Keratinocyte (primary cell): ENCODE measurements at regions not wholly inside any gene's neighbourhood (a gene's known extent, or its start where the extent isn't known, plus 50 kb on each side); places are given as distances from the start of the nearest gene placed in this dataset.
"Not testable (repeated sequence)": the region's sequence is repeated elsewhere in the genome, so short reads cannot be mapped to it uniquely, and the experiment has no call there.

Experiments used
- DNase-seq: peaks from one replicate; pipeline ENCODE4 v3.0.0-alpha.2; 2011; ENCODE audit warnings: low read depth, missing footprints, low spot score
- FAIRE-seq: peaks from 2 replicates; lab custom pipeline; 2011; peaks lifted over from hg19 to GRCh38; lab: Jason Lieb, UNC
- H2AFZ ChIP-seq: 2 replicates; pipeline ENCODE4 v1.6.0; 2012; ENCODE audit warnings: low read length, control low read depth, inconsistent platforms; ENCODE audit not compliant: control insufficient read depth
- H3K27ac ChIP-seq: 2 replicates; pipeline ENCODE4 v1.5.1; 2011; ENCODE audit warnings: low read length; ENCODE audit not compliant: control insufficient read depth, insufficient read depth
- H3K27me3 ChIP-seq: 3 replicates; pipeline ENCODE4 v1.6.0; 2011; ENCODE audit warnings: low read length; ENCODE audit not compliant: control insufficient read depth, insufficient read depth; ENCODE audit errors: extremely low read depth
- H3K36me3 ChIP-seq, 2 experiments: 2 replicates in 1 of 2; 3 replicates in 1 of 2; pipeline ENCODE4 v1.5.1; 2011; ENCODE audit warnings: low read length in 2 of 2, mild to moderate bottlenecking in 1 of 2; ENCODE audit not compliant: control insufficient read depth in 2 of 2, insufficient read depth in 2 of 2; ENCODE audit errors: extremely low read depth in 1 of 2
- H3K4me1 ChIP-seq: 3 replicates; pipeline ENCODE4 v1.5.1; 2011; ENCODE audit warnings: low read length; ENCODE audit not compliant: control insufficient read depth, insufficient read depth; ENCODE audit errors: extremely low read depth
- H3K4me2 ChIP-seq: 3 replicates; pipeline ENCODE4 v1.6.0; 2011; ENCODE audit warnings: low read depth, low read length; ENCODE audit not compliant: control insufficient read depth, insufficient read depth; ENCODE audit errors: extremely low read depth
- H3K4me3 ChIP-seq, 3 experiments: fragments of 200-600 bp in 1 of 3; sonication (generic) in 1 of 3; 2 replicates in 2 of 3; 3 replicates in 1 of 3; pipeline ENCODE4 v1.5.1; 2011 to 2016; ENCODE audit warnings: low read length in 3 of 3, mild to moderate bottlenecking in 3 of 3, control low read depth in 2 of 3, inconsistent platforms in 1 of 3, low read depth in 1 of 3, mixed read lengths in 1 of 3, mixed run types in 1 of 3, moderate library complexity in 1 of 3; ENCODE audit not compliant: control insufficient read depth in 2 of 3, insufficient read depth in 2 of 3; ENCODE audit errors: extremely low read depth in 1 of 3
- H3K79me2 ChIP-seq: 2 replicates; pipeline ENCODE4 v1.6.0; 2012; ENCODE audit warnings: low read length; ENCODE audit not compliant: control insufficient read depth, insufficient read depth
- H3K9ac ChIP-seq: 3 replicates; pipeline ENCODE4 v1.6.0; 2011; ENCODE audit warnings: low read length; ENCODE audit not compliant: control insufficient read depth, insufficient read depth; ENCODE audit errors: extremely low read depth
- H3K9me1 ChIP-seq: 3 replicates; pipeline ENCODE4 v1.6.0; 2011; ENCODE audit warnings: low read length; ENCODE audit not compliant: control insufficient read depth, insufficient read depth; ENCODE audit errors: extremely low read depth
- H3K9me3 ChIP-seq: 2 replicates; pipeline ENCODE4 v1.5.1; 2012; ENCODE audit warnings: low read depth, low read length; ENCODE audit not compliant: control insufficient read depth
- H4K20me1 ChIP-seq: 3 replicates; pipeline ENCODE4 v1.6.0; 2011; ENCODE audit warnings: low read length; ENCODE audit not compliant: control insufficient read depth, insufficient read depth; ENCODE audit errors: extremely low read depth
- CTCF ChIP-seq, 3 experiments: IDR thresholded peaks in 1 of 3; conservative IDR thresholded peaks in 1 of 3; optimal IDR thresholded peaks in 1 of 3; 2 replicates in 2 of 3; 3 replicates in 1 of 3; pipeline versions ENCODE3 to v1.5.1; 2011; ENCODE audit warnings: low read length in 3 of 3, mild to moderate bottlenecking in 3 of 3, moderate library complexity in 2 of 3, control low read depth in 1 of 3, inconsistent platforms in 1 of 3; ENCODE audit not compliant: insufficient read depth in 2 of 3; ENCODE audit errors: extremely low read depth in 1 of 3
- EZH2 ChIP-seq: IDR thresholded peaks from one replicate; pipeline ENCODE4 v1.6.1; 2012; ENCODE audit warnings: inconsistent platforms, mild to moderate bottlenecking, low read length, moderate library complexity
- dilution Hi-C: fragments of 300-500 bp; cut with MboI; formaldehyde crosslinking; loops from one replicate; pipeline ENCODE4 v1.7.0; 2020; ENCODE audit warnings: low sequenced_read_pairs; ENCODE audit not compliant: extremely low pct_ligation_motif_present

- H2AFZ ChIP-seq: no peak overlapping the region
- H3K9me1 ChIP-seq: no peaks in the 10 kb centered on the region
- DNase-seq (no peak), FAIRE-seq (no peak)
- H3K36me3 ChIP-seq: no peaks in the 10 kb centered on the region
- H3K27me3 ChIP-seq: no peaks in the 10 kb centered on the region
- no peak overlapping the region for H3K9ac ChIP-seq
- no peaks in the 10 kb centered on the region for H4K20me1 ChIP-seq
- no peaks in the 10 kb centered on the region for H3K4me1 ChIP-seq
- H3K79me2 ChIP-seq: no peaks in the 10 kb centered on the region
- H3K27ac ChIP-seq: no peak overlapping the region
- dilution Hi-C loops: no loop called here
- no peak overlapping the region for H3K4me2 ChIP-seq
- TF ChIP-seq EZH2 (no peak), CTCF (optimal IDR thresholded peaks at IDR 0.05 in 1 of 3, IDR thresholded peaks at IDR 0.05 in 1 of 3, conservative IDR thresholded peaks at IDR 0.05 in 1 of 3; ENCODE audit: extremely low read depth in 1 of 3, insufficient read depth in 2 of 3, low read length in 3 of 3) (no peak)
- no peaks in the 10 kb centered on the region for H3K9me3 ChIP-seq
- no peak overlapping the region for H3K4me3 ChIP-seq
These were observed 526.7 kb upstream of the ADAMTS16 start for GRCh38 chr5:4613440-4613839.

- H3K9ac ChIP-seq: no peak overlapping the region
- H3K4me3 ChIP-seq: no peak overlapping the region
- H3K79me2 ChIP-seq: no peaks in the 10 kb centered on the region
- no peaks in the 10 kb centered on the region for H3K4me1 ChIP-seq
- H3K9me1 ChIP-seq: no peaks in the 10 kb centered on the region
- no peak for DNase-seq
- no peak overlapping the region for H3K27ac ChIP-seq
- TF ChIP-seq EZH2 (no peak), CTCF (optimal IDR thresholded peaks at IDR 0.05 in 1 of 3, IDR thresholded peaks at IDR 0.05 in 1 of 3, conservative IDR thresholded peaks at IDR 0.05 in 1 of 3; ENCODE audit: extremely low read depth in 1 of 3, insufficient read depth in 2 of 3, low read length in 3 of 3) (no peak)
- H4K20me1 ChIP-seq: no peaks in the 10 kb centered on the region
- no peak overlapping the region for H2AFZ ChIP-seq
- no peak overlapping the region for H3K4me2 ChIP-seq
- H3K36me3 ChIP-seq: no peaks in the 10 kb centered on the region
- no peak for FAIRE-seq
- no peaks in the 10 kb centered on the region for H3K27me3 ChIP-seq
- no peaks in the 10 kb centered on the region for H3K9me3 ChIP-seq
- dilution Hi-C loops: no loop called here
These were observed 526.0 kb upstream of the ADAMTS16 start for GRCh38 chr5:4614088-4614487.

- H4K20me1 ChIP-seq, H3K4me1 ChIP-seq, H3K36me3 ChIP-seq, H3K9ac ChIP-seq, dilution Hi-C loops, H3K27me3 ChIP-seq, H2AFZ ChIP-seq, H3K27ac ChIP-seq, H3K9me1 ChIP-seq, H3K4me3 ChIP-seq, H3K79me2 ChIP-seq, DNase-seq, H3K4me2 ChIP-seq, H3K9me3 ChIP-seq, FAIRE-seq: not testable (repeated sequence)
These were observed 524.8 kb upstream of the ADAMTS16 start for GRCh38 chr5:4615369-4615768.
